ENCODE measurements at regions not wholly inside any gene's neighbourhood (a gene's known extent, or its start where the extent isn't known, plus 50 kb on each side); places are given as distances from the start of the nearest gene placed in this dataset.

- Histone ChIP-seq H3K4me1 (ENCODE audit: control insufficient read depth in 2 of 3, insufficient read depth in 2 of 3, low read depth in 1 of 3, low read length in 3 of 3) (no peaks in the 10 kb centered on the region), H3K4me3 (ENCODE audit: low read length in 3 of 3) (no peak overlapping the region), H3K9me3 (ENCODE audit: control insufficient read depth in 2 of 3, insufficient read depth in 1 of 3, low read length in 3 of 3) (no peaks in the 10 kb centered on the region), H3K27ac (ENCODE audit: low read depth in 2 of 2, low read length in 2 of 2) (no peak overlapping the region), H3K36me3 (ENCODE audit: control insufficient read depth in 2 of 3, insufficient read depth in 3 of 3, low read length in 3 of 3) (no peaks in the 10 kb centered on the region), H3K9ac (ENCODE audit: low read length in 3 of 3) (no peak overlapping the region), H3K27me3 (ENCODE audit: control insufficient read depth, insufficient read depth, low read length) (no peaks in the 10 kb centered on the region)
- DNase-seq (no peak), FAIRE-seq (no peak)
- TF ChIP-seq CTCF (IDR thresholded peaks at IDR 0.05; ENCODE audit: borderline replicate concordance, extremely low read depth, insufficient read depth) = no peak
- intact Hi-C loops (cut with DNase I) = no loop called here
Observed at GRCh38 chr20:48180024-48180423, 394.7 kb upstream of the SULF2 start.

GRCh38 chr20:48178633-48179032, 393.4 kb upstream of the SULF2 start:
- TF ChIP-seq CTCF (IDR thresholded peaks at IDR 0.05; ENCODE audit: borderline replicate concordance, extremely low read depth, insufficient read depth) = no peak
- no peaks in the 10 kb centered on the region for H3K9me3 ChIP-seq (ENCODE audit: control insufficient read depth in 2 of 3, insufficient read depth in 1 of 3, low read length in 3 of 3)
- no peaks in the 10 kb centered on the region for H3K36me3 ChIP-seq (ENCODE audit: control insufficient read depth in 2 of 3, insufficient read depth in 3 of 3, low read length in 3 of 3)
- FAIRE-seq (no peak), DNase-seq (no peak)
- no peaks in the 10 kb centered on the region for H3K4me1 ChIP-seq (ENCODE audit: control insufficient read depth in 2 of 3, insufficient read depth in 2 of 3, low read depth in 1 of 3, low read length in 3 of 3)
- H3K27ac ChIP-seq (ENCODE audit: low read depth in 2 of 2, low read length in 2 of 2) = no peak overlapping the region
- no peak overlapping the region for H3K9ac ChIP-seq (ENCODE audit: low read length in 3 of 3)
- intact Hi-C loops (cut with DNase I) = no loop called here
- no peak overlapping the region for H3K4me3 ChIP-seq (ENCODE audit: low read length in 3 of 3)
- no peaks in the 10 kb centered on the region for H3K27me3 ChIP-seq (ENCODE audit: control insufficient read depth, insufficient read depth, low read length)

- no peaks in the 10 kb centered on the region for H3K27me3 ChIP-seq (ENCODE audit: control insufficient read depth, insufficient read depth, low read length)
- intact Hi-C loops (cut with DNase I) = no loop called here
- H3K4me3 ChIP-seq (ENCODE audit: low read length in 3 of 3) = no peak overlapping the region
- no peak for TF ChIP-seq CTCF (IDR thresholded peaks at IDR 0.05; ENCODE audit: borderline replicate concordance, extremely low read depth, insufficient read depth)
- DNase-seq = no peak
- FAIRE-seq = no peak
- no peak overlapping the region for H3K27ac ChIP-seq (ENCODE audit: low read depth in 2 of 2, low read length in 2 of 2)
- no peak overlapping the region for H3K9ac ChIP-seq (ENCODE audit: low read length in 3 of 3)
- no peaks in the 10 kb centered on the region for H3K9me3 ChIP-seq (ENCODE audit: control insufficient read depth in 2 of 3, insufficient read depth in 1 of 3, low read length in 3 of 3)
- H3K36me3 ChIP-seq (ENCODE audit: control insufficient read depth in 2 of 3, insufficient read depth in 3 of 3, low read length in 3 of 3) = no peaks in the 10 kb centered on the region
- H3K4me1 ChIP-seq (ENCODE audit: control insufficient read depth in 2 of 3, insufficient read depth in 2 of 3, low read depth in 1 of 3, low read length in 3 of 3) = no peaks in the 10 kb centered on the region
Observed at GRCh38 chr20:48177058-48177457, 391.8 kb upstream of the SULF2 start.

- Histone ChIP-seq H3K4me1 (ENCODE audit: control insufficient read depth in 2 of 3, insufficient read depth in 2 of 3, low read depth in 1 of 3, low read length in 3 of 3) (no peaks in the 10 kb centered on the region), H3K27ac (ENCODE audit: low read depth in 2 of 2, low read length in 2 of 2) (no peak overlapping the region), H3K4me3 (ENCODE audit: low read length in 3 of 3) (no peak overlapping the region), H3K9me3 (ENCODE audit: control insufficient read depth in 2 of 3, insufficient read depth in 1 of 3, low read length in 3 of 3) (no peaks in the 10 kb centered on the region), H3K36me3 (ENCODE audit: control insufficient read depth in 2 of 3, insufficient read depth in 3 of 3, low read length in 3 of 3) (no peaks in the 10 kb centered on the region), H3K27me3 (ENCODE audit: control insufficient read depth, insufficient read depth, low read length) (no peaks in the 10 kb centered on the region), H3K9ac (ENCODE audit: low read length in 3 of 3) (no peak overlapping the region)
- intact Hi-C loops (cut with DNase I) = no loop called here
- DNase-seq (no peak), FAIRE-seq (no peak)
- TF ChIP-seq CTCF (IDR thresholded peaks at IDR 0.05; ENCODE audit: borderline replicate concordance, extremely low read depth, insufficient read depth) = no peak
Observed at GRCh38 chr20:48176139-48176538, 390.9 kb upstream of the SULF2 start.
